HG03378 (cell line): ENCODE measurements at regions not wholly inside any gene's neighbourhood (a gene's known extent, or its start where the extent isn't known, plus 50 kb on each side); places are given as distances from the start of the nearest gene placed in this dataset.

Experiments used
- ATAC-seq: cut with Tn5 transposase; IDR thresholded peaks from one replicate; pipeline ENCODE4 v1.9.1; 2021; ENCODE audit warnings: mild to moderate bottlenecking, moderate library complexity; ENCODE audit not compliant: unreplicated experiment

- no peak for ATAC-seq
Observed at GRCh38 chr2:160862226-160862625, 298.0 kb upstream of the TANK start.

- no peak for ATAC-seq
Observed at GRCh38 chr2:160868891-160869290, 291.3 kb upstream of the TANK start.

DNA sequence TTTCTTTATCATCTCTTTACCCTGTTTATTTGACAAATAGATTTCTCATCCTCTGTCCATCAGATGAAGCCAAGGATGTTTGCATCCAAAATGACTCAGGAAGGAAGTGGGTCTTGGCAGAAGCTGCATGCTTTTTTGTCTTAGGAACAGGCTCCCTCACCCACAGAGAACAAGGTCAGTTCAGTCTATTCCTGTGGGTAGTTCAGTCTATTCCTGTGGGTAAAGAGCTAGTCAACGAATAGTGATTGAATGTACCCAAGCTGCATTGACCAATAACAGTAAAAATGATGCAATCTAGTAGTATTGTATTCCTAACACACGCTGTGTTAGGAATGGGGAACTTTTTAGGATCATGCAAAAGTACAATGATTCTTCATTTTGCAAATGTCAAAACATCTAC lies 290.8 kb upstream of the TANK start:
- no peak for ATAC-seq

DNA sequence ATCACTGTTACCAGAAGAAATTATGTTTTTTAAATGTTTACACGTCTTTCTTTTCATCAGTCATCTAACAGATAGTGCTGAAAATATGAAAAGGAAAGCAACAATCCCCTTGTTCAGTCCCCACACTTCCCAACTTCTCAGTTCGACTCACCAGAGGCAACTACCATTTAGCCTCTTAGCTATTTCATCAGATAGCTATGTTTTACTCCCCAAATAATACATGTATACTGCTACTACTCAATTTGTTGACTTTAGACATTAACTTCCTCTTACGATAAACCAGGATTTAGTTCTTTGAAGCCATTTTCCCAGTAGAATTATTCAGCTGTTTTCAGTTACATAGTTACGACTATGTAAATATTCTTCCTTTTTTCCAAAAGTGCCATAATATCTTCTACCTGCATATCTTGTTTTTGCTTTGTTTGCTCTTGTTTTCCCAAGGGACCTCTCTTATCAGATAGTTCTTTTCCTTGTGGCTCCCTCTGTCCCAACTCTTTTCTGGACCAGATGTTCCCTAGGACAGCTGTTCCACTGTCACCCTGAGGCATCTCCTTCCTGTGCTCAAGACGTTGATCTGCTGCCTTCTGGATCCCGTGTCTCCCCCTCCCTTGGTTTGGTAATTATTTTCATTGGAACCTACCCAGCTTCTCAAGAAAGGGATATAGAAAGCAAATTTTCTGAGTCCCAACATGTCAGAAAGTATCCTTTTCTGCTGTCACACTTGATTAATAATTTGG lies 289.3 kb upstream of the TANK start:
- ATAC-seq, result no peak

DNA sequence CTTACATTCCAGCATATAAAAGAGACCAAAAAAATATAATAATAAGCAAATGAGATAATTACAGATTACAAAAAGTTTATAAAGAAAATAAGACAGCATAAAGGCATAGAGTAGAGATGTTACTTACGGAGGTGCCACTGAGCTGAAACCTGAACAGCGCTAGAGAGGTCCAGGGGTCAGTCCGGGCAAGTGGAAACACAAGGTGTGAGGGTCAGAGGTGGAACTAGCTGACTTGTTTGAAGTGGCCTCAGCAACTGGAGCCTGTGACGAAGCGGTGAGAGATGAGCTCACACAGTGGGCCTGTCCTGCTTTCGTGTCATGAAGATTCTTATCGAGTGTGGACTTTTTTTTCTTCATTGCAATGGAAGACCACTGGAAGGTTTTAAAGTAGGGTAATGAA lies 288.3 kb upstream of the TANK start:
- ATAC-seq, result no peak

- no peak for ATAC-seq
Observed at GRCh38 chr2:160876029-160876428, 284.2 kb upstream of the TANK start.

DNA sequence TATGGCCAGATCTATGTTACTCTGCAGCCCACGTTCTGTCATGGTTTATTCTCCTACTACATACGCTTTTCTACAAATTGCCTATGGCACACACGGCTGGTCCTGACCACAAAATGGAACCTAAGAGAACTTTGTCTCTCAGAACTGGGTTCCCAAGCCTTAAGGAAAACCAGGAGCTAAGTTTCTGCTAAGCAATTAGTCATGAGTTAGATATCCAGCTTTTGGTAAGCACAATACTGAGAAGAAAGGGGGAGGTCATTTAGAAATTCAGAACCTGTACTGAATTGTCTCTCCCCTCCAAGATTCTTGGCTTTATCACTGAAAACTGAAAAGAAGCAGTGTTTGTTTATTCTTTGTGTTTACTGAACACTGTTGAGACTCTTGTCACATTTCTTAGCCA lies 283.5 kb upstream of the TANK start:
- no peak for ATAC-seq

DNA sequence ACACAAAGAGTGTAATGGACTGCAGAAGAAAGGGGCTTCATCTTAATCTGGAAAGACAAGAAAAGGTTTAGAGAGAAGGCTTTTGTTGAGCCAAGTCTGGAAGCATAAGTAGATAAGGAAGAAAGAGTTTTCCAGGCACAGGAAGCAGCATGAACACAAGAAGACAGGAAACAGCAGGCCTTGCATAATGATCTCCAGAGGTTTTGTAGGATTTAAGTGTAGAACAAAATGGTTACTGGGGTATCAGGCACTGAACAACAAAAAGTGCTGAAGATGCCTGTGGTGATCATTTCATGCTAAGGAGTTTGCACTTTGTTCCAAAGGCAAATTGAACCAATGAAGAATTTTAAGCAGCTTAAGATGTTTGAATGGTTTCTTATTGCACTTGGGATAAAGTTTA lies 281.6 kb upstream of the TANK start:
- ATAC-seq, result no peak

DNA sequence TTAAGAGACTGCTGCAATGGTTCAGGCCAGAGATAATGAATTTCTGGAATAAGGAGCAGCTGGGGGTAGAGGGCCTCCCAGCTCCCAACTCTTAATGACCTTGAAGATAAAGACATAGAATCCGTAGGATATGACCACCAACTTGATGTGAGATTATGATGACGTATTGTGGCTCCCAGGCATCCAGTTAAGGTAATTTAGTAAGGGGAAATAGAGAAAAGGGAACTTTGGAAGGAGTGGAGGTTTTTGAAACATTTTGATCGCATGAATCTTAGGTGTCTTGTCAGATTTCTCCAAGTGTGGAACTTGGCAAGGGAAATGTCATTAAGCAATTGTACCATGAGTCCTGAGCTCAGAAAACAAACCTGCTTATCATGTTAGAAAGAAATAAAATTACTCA lies 277.3 kb upstream of the TANK start:
- no peak for ATAC-seq

DNA sequence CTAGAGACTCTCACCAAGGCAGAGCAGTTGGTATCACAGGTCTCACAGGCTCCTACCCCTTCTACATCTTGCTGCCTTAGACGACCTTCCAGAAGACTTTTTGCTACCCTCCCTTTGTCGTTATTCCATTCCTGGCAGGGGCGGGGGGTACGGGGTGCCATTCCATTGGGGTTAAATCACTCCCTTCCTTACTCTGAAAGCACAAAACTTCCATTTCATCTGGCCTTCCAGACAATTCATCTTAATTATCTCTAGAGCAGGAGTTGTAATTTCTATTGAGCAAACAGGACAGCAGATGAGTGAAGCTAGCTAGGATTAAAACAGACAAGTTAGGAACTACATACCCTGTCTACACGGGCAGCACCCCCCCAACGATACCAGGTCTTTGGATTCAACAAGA lies 276.2 kb upstream of the TANK start:
- ATAC-seq, result no peak

DNA sequence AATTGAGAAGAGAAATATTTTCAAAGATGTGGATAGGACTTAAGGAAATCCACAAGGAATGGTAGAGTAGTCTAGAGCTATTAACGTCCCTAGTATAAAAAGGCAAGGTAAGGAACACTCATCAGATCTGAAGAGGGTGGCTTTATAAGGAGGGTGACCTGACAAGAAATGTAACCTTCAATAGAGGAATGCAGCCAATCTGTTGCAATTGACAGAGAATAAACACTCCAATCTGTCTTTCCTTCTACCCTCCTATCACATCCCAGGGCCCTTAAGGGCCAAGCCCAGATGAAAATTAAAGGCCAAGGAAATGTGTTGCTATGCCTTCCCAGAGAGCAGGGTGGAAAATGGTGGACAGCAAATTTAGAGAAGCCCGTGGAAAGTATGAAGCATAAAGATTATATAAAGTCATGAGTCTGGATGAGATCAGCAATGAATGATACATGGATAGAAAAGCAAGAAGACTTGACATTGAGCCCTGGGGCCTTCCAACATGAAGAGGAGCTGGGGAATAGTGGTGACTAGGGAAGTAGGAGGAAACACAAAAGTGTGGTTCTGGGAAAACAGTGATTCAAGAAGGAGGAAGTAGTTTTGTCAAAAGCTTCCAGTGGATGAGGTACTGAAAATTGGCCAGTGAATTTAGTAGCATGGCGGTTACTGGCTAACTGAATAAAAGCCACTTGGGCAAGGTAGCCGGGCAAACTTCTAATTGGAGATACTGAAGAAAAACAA lies 270.6 kb upstream of the TANK start:
- ATAC-seq, result no peak

DNA sequence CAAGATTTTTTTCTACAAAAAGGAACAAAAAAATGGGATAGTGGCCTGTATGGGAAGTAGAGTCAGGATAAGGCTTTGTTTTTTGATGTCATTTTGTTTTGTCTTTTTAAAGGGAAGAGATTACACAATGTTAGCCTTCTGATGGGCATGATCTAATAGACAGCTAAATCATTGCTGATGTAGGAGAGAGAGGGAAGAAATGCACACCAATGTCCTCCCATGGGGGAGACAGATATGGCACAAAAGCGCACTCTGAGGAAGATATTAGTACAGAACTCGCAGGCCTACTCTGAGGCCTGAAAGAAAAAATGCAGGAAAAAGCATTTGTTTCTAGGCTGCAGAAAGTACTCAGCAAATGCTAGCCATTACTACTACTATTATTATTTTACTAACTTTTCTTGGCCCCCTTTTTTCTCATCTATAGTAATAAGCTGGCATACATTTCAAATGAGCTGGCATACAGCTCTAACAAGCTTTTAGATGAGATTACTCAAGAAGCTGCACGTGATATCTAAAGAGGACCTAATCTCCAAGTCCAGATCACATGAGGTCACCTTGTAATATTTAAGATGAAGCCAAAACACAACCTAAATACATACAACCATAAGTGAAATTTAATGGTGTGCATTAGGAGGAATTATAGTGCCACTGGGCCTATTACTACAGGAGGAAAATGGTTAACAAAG lies 269.4 kb upstream of the TANK start:
- ATAC-seq, result no peak

DNA sequence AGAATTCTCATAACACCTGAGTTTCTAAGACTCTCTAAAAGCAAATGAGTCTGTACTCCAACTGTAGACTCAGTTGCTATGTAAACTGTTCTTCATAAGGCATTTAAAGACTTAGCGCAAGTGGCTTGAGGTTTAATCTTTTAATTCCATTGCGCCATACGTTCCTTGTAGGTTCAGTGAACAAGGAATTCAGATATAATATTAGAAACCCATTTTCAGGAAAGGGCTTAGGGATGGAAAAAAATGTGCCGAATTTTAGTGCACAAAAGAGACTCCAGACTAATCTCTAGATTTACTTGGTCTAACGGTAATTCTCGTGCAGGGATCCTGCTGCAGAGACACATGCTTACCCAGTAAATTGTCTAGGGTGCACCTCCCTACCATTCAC lies 268.9 kb upstream of the TANK start:
- no peak for ATAC-seq

- ATAC-seq, result no peak
Observed at GRCh38 chr2:160892204-160892603, 268.0 kb upstream of the TANK start.

DNA sequence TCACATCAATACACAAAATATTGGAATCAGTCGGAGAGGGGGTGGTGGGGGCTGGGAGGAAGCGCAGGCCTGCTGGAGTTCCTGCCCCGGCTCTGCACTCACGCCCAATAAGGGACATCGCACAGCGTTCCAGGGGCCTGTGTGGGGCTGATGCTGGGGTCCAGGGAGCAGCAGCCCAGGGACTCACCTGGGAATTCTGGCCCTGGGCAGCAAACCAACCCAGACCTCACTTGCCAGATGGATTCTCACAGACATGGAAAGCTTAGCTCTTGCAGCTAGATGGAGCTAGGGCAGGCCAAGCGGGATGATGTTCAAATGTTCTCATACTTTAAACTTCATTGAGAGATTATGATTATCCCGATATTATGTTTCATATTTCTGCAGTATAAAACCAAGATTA lies 266.6 kb upstream of the TANK start:
- ATAC-seq, result no peak

DNA sequence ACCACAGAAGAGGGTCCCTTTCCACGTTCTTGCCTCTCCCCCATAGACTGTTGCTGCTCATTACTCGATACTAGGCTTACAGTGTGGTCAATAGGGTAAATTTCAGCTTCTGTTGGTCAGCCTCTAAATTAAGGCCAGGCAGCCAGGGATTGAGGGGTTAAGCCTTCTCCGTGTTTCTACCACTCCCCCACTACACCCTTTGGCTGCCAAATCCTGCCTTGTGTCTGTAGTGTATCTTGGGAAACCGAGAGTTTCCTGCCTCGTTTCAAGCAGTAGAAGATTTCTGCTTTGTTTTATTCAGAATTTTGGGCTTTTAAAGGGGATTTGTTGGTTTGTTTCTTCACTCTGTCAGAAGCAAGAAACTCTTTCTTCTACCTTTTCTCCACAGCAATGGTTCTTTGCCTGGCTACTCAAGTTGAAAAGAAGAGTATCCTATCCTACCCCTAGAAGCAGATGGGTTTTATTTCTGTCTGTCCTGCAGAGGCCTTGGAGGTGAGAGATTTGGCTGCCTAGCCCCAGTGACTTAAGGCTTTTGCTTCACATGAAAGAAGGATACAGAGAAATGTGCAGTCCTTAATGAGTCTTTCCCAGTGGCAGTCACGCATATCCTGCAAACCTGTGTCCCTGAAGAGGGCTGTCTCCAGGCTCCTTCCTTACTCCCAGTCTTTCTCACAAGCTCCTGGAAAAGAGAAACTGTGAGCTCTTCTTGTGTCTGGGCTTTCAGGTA lies 261.5 kb upstream of the TANK start:
- ATAC-seq, result no peak

DNA sequence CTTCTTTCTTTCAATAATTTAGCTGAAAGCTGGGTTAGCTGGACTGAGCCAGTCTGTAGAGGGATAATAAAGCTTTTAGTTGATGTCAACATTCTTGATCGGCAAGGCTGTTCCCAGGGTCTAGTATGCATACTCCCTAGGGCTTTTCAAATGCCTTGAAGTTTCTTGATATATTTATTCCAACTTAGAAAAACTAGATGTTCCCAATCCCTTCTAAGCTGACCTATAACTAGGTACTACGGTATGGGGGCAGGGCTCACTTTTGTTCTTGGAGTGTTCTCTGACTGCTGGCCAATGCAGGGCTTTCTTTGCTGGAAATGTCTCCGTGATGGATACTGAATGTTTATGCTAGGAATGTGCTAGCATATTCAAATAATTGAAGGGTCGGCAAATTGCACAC lies 258.6 kb upstream of the TANK start:
- no peak for ATAC-seq

GRCh38 chr2:160905862-160906261 lies 254.4 kb upstream of the TANK start:
- no peak for ATAC-seq

- no peak for ATAC-seq
Observed at GRCh38 chr2:160906878-160907277, 253.3 kb upstream of the TANK start.

GRCh38 chr2:160907738-160908137 lies 252.5 kb upstream of the TANK start:
- no peak for ATAC-seq

GRCh38 chr2:160908157-160908556 lies 252.1 kb upstream of the TANK start:
- no peak for ATAC-seq
